ENCODE measurements at regions not wholly inside any gene's neighbourhood (a gene's known extent, or its start where the extent isn't known, plus 50 kb on each side); places are given as distances from the start of the nearest gene placed in this dataset.

- TF ChIP-seq ZBTB33 (IDR thresholded peaks at IDR 0.05; ENCODE audit: borderline replicate concordance, low read depth) (no peak), GATA2 (CRISPR knock-in tag; IDR thresholded peaks at IDR 0.05) (no peak), SMC3 (IDR thresholded peaks at IDR 0.05; ENCODE audit: low read depth, low read length) (no peak), FOXM1 (IDR thresholded peaks at IDR 0.05; ENCODE audit: low read depth) (no peak), EP300 (IDR thresholded peaks at IDR 0.05; ENCODE audit: borderline replicate concordance in 1 of 2, low read depth in 1 of 2, low read length in 1 of 2) (no peak)
- no peaks in the 10 kb centered on the region; the same call in 1 of the 2 replicates for H3K9me2 ChIP-seq
- H3K4me1 ChIP-seq (ENCODE audit: control insufficient read depth in 1 of 2, insufficient read depth in 2 of 2, low read depth in 1 of 2, low read length in 1 of 2), result peaks cover 0 to 6% of the 10 kb centered on the region in 2 experiments; a peak in 2 of 4 replicates
- H3K36me3 ChIP-seq (replicated peaks in 1 of 2; ENCODE audit: control insufficient read depth in 1 of 2, insufficient read depth in 2 of 2, low read length in 1 of 2), result no peaks in the 10 kb centered on the region
- H2AFZ ChIP-seq (ENCODE audit: low read depth), result no peak overlapping the region; the same call in 1 of the 2 replicates
- no peaks in the 10 kb centered on the region for H3K9me3 ChIP-seq
- H3F3A ChIP-seq (replicated peaks; ENCODE audit: insufficient read depth), result no peaks in the 10 kb centered on the region
- no peaks in the 10 kb centered on the region for H4K20me1 ChIP-seq (ENCODE audit: insufficient read depth)
- no peak overlapping the region for H3K4me3 ChIP-seq (ENCODE audit: low read depth in 2 of 2, low read length in 1 of 2)
- no peaks in the 10 kb centered on the region for H3K27me3 ChIP-seq (ENCODE audit: insufficient read depth)
- WGBS (ENCODE audit: low lambda C conversion rate), result 49% methylated on average over 4 of the region's 4 CpGs
- no peaks in the 10 kb centered on the region for H3K79me2 ChIP-seq (ENCODE audit: insufficient read depth)
- no peak overlapping the region for H3K9ac ChIP-seq
- DNase-seq, result no peak
- CTCF ChIA-PET, result interaction anchor here (0.9 to 1.3 kb wide), 3 partner anchors 10 to 16 kb away, joined by 3 to 4 read pairs (median 3); no protein-coding TSS in a partner anchor
- H3K4me2 ChIP-seq, result no peak overlapping the region
- POLR2A ChIA-PET, result no interaction called here
- peak overlapping the region in 1 of 2 experiments; percentile 55; a peak in 1 of 4 replicates for H3K27ac ChIP-seq (ENCODE audit: low read depth in 2 of 2, low read length in 1 of 2)
Observed at GRCh38 chr11:91231226-91231625, 993.4 kb upstream of the FAT3 start.

GRCh38 chr11:91230647-91231046 is 994.0 kb upstream of the FAT3 start:
- ChIA-PET CTCF (interaction anchor here (0.9 to 1.3 kb wide), 3 partner anchors 10 to 16 kb away, joined by 3 to 4 read pairs (median 3); no protein-coding TSS in a partner anchor), POLR2A (no interaction called here)
- Histone ChIP-seq H3K79me2 (ENCODE audit: insufficient read depth) (no peaks in the 10 kb centered on the region), H3K9me2 (no peaks in the 10 kb centered on the region; the same call in 1 of the 2 replicates), H4K20me1 (ENCODE audit: insufficient read depth) (no peaks in the 10 kb centered on the region), H3K27ac (ENCODE audit: low read depth in 2 of 2, low read length in 1 of 2) (peak overlapping the region in 1 of 2 experiments; percentile 50; a peak in 1 of 4 replicates), H3K4me2 (no peak overlapping the region), H3F3A (replicated peaks; ENCODE audit: insufficient read depth) (no peaks in the 10 kb centered on the region), H3K9ac (no peak overlapping the region), H3K4me1 (ENCODE audit: control insufficient read depth in 1 of 2, insufficient read depth in 2 of 2, low read depth in 1 of 2, low read length in 1 of 2) (peaks cover 0 to 6% of the 10 kb centered on the region in 2 experiments; a peak in 2 of 4 replicates), H2AFZ (ENCODE audit: low read depth) (no peak overlapping the region; the same call in 1 of the 2 replicates), H3K27me3 (ENCODE audit: insufficient read depth) (no peaks in the 10 kb centered on the region), H3K4me3 (ENCODE audit: low read depth in 2 of 2, low read length in 1 of 2) (no peak overlapping the region), H3K36me3 (replicated peaks in 1 of 2; ENCODE audit: control insufficient read depth in 1 of 2, insufficient read depth in 2 of 2, low read length in 1 of 2) (no peaks in the 10 kb centered on the region), H3K9me3 (no peaks in the 10 kb centered on the region)
- no peak for DNase-seq
- TF ChIP-seq TEAD4 (IDR thresholded peaks at IDR 0.05; ENCODE audit: borderline replicate concordance, insufficient read depth), result no peak
- no peak for TF ChIP-seq POLR2AphosphoS5 (IDR thresholded peaks at IDR 0.05; ENCODE audit: low read depth, low read length)
- TF ChIP-seq NFIC (IDR thresholded peaks at IDR 0.05; ENCODE audit: borderline replicate concordance), result no peak
- TF ChIP-seq IRF3 (IDR thresholded peaks at IDR 0.05; ENCODE audit: low read depth, low read length), result no peak
- no peak for TF ChIP-seq RXRA (IDR thresholded peaks at IDR 0.05; ENCODE audit: borderline replicate concordance, low read depth)
- no peak for TF ChIP-seq USF2 (IDR thresholded peaks at IDR 0.05; ENCODE audit: borderline replicate concordance, low read depth, low read length)
- no peak for TF ChIP-seq MEF2A (IDR thresholded peaks at IDR 0.05; ENCODE audit: borderline replicate concordance, low read depth)
- TF ChIP-seq GABPA (IDR thresholded peaks at IDR 0.05; ENCODE audit: low read depth), result no peak
- no peak for TF ChIP-seq EZH2phosphoT487 (IDR thresholded peaks at IDR 0.05; ENCODE audit: borderline replicate concordance, low read depth)
- TF ChIP-seq TCF12 (IDR thresholded peaks at IDR 0.05), result no peak
- no peak for TF ChIP-seq GATA2 (CRISPR knock-in tag; IDR thresholded peaks at IDR 0.05)
- TF ChIP-seq CTCF (IDR thresholded peaks at IDR 0.05), result no peak
- TF ChIP-seq TAF1 (IDR thresholded peaks at IDR 0.05; ENCODE audit: borderline replicate concordance, low read depth, low read length), result no peak
- TF ChIP-seq PBX3 (IDR thresholded peaks at IDR 0.05), result no peak
- no peak for TF ChIP-seq FOXJ3 (CRISPR knock-in tag; IDR thresholded peaks at IDR 0.05)
- no peak for TF ChIP-seq MAX (IDR thresholded peaks at IDR 0.05; ENCODE audit: low read depth)

Data from SK-N-SH (cell line).